ENCODE measurements at regions not wholly inside any gene's neighbourhood (a gene's known extent, or its start where the extent isn't known, plus 50 kb on each side); places are given as distances from the start of the nearest gene placed in this dataset.

DNA sequence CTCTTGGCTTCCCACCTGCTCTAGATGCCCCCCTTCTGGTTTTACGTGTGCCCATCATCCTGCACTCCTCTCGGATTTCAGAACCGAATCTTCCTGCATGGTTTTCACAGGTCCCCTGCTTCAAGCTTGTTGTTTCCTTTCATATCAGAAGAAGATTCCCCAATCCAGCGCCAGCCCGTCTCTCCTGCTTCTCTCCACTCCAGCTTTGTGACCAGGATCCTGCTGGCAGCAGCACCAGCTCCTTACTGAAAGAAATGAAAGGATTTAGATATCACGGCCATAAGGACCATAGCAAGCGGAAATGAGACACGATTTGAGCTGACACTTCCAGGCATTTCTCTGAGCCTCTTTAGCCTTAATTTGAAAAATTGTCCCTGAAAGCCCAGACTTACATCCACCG lies 180.3 kb upstream of the UBE3A start (continued):
- TF ChIP-seq, protein P1, sequence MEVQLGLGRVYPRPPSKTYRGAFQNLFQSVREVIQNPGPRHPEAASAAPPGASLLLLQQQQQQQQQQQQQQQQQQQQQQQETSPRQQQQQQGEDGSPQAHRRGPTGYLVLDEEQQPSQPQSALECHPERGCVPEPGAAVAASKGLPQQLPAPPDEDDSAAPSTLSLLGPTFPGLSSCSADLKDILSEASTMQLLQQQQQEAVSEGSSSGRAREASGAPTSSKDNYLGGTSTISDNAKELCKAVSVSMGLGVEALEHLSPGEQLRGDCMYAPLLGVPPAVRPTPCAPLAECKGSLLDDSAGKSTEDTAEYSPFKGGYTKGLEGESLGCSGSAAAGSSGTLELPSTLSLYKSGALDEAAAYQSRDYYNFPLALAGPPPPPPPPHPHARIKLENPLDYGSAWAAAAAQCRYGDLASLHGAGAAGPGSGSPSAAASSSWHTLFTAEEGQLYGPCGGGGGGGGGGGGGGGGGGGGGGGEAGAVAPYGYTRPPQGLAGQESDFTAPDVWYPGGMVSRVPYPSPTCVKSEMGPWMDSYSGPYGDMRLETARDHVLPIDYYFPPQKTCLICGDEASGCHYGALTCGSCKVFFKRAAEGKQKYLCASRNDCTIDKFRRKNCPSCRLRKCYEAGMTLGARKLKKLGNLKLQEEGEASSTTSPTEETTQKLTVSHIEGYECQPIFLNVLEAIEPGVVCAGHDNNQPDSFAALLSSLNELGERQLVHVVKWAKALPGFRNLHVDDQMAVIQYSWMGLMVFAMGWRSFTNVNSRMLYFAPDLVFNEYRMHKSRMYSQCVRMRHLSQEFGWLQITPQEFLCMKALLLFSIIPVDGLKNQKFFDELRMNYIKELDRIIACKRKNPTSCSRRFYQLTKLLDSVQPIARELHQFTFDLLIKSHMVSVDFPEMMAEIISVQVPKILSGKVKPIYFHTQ (CRISPR knock-in tag; IDR thresholded peaks at IDR 0.05) = no peak
- TF ChIP-seq ZNF425 (CRISPR knock-in tag; conservative IDR thresholded peaks at IDR 0.05) = no peak
- no peak for TF ChIP-seq HMGA2 (CRISPR knock-in tag; IDR thresholded peaks at IDR 0.05)
- TF ChIP-seq, protein P2, sequence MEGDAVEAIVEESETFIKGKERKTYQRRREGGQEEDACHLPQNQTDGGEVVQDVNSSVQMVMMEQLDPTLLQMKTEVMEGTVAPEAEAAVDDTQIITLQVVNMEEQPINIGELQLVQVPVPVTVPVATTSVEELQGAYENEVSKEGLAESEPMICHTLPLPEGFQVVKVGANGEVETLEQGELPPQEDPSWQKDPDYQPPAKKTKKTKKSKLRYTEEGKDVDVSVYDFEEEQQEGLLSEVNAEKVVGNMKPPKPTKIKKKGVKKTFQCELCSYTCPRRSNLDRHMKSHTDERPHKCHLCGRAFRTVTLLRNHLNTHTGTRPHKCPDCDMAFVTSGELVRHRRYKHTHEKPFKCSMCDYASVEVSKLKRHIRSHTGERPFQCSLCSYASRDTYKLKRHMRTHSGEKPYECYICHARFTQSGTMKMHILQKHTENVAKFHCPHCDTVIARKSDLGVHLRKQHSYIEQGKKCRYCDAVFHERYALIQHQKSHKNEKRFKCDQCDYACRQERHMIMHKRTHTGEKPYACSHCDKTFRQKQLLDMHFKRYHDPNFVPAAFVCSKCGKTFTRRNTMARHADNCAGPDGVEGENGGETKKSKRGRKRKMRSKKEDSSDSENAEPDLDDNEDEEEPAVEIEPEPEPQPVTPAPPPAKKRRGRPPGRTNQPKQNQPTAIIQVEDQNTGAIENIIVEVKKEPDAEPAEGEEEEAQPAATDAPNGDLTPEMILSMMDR (IDR thresholded peaks at IDR 0.05) = no peak

DNA sequence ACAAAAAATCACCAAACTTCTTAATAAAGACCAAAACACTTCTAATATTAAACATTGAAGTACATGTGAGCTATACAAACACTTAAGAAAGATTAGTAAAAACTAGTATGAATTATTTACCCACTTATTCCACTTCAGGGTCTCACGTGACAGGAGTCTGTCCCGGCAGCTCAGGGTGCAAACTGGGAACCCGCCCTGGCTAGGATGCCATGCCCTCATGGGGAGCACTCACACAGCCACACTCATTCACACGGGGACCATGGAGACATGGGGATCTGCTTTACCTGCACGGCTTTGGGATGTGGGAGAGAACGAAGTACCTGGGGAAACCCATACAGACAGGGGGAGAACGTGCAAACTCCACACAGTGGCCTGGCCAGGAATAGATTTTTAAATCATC lies 179.3 kb upstream of the UBE3A start:
- Mint-ChIP-seq H3K4me1 (no peaks in the 10 kb centered on the region), H3K4me3 (no peak overlapping the region), H3K36me3 (no peaks in the 10 kb centered on the region), H3K27me3 (ENCODE audit: low read depth) (peaks cover 3% of the 10 kb centered on the region; the same call in 1 of the 2 replicates), H3K27ac (no peak overlapping the region), H3K9me3 (no peaks in the 10 kb centered on the region)
- CTCF ChIA-PET = interaction anchor here (1.2 kb wide), 1 partner anchor 8 kb away, joined by 4 read pairs; no protein-coding TSS in a partner anchor
- DNase-seq (ENCODE audit: low spot score) = no peak
- no peak for ATAC-seq
- POLR2A ChIA-PET = interaction anchor here (1.1 kb wide), 1 partner anchor 19 kb away, joined by 3 read pairs; no protein-coding TSS in a partner anchor
- TF ChIP-seq E2F1 (CRISPR knock-in tag; IDR thresholded peaks at IDR 0.05) (no peak), RORB (CRISPR knock-in tag; IDR thresholded peaks at IDR 0.05) (no peak), JAZF1 (CRISPR knock-in tag; IDR thresholded peaks at IDR 0.05) (no peak), CREB1 (CRISPR knock-in tag; IDR thresholded peaks at IDR 0.05) (no peak), ETV6 (CRISPR knock-in tag; IDR thresholded peaks at IDR 0.05) (no peak), ZNF263 (CRISPR knock-in tag; IDR thresholded peaks at IDR 0.05; ENCODE audit: low read depth) (no peak), ATF1 (CRISPR knock-in tag; IDR thresholded peaks at IDR 0.05) (no peak), IRF2 (CRISPR knock-in tag; IDR thresholded peaks at IDR 0.05; ENCODE audit: borderline replicate concordance, low read depth) (no peak), ATF6 (CRISPR knock-in tag; IDR thresholded peaks at IDR 0.05) (no peak)
- TF ChIP-seq, protein P3, sequence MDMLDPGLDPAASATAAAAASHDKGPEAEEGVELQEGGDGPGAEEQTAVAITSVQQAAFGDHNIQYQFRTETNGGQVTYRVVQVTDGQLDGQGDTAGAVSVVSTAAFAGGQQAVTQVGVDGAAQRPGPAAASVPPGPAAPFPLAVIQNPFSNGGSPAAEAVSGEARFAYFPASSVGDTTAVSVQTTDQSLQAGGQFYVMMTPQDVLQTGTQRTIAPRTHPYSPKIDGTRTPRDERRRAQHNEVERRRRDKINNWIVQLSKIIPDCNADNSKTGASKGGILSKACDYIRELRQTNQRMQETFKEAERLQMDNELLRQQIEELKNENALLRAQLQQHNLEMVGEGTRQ (CRISPR knock-in tag; IDR thresholded peaks at IDR 0.05) = no peak
- TF ChIP-seq, protein P1 (CRISPR knock-in tag; IDR thresholded peaks at IDR 0.05) = no peak
- TF ChIP-seq, protein P4, sequence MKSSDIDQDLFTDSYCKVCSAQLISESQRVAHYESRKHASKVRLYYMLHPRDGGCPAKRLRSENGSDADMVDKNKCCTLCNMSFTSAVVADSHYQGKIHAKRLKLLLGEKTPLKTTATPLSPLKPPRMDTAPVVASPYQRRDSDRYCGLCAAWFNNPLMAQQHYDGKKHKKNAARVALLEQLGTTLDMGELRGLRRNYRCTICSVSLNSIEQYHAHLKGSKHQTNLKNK (CRISPR knock-in tag; IDR thresholded peaks at IDR 0.05) = no peak
